Retinal pigment epithelial cell (primary cell): ENCODE measurements at regions not wholly inside any gene's neighbourhood (a gene's known extent, or its start where the extent isn't known, plus 50 kb on each side); places are given as distances from the start of the nearest gene placed in this dataset.

Experiments
- DNase-seq: peaks from one replicate; pipeline ENCODE4 v3.0.0-alpha.2; 2010; ENCODE audit warnings: low read depth
- H3K4me3 ChIP-seq: 2 replicates; pipeline ENCODE4 v1.5.1; 2011; ENCODE audit warnings: mild to moderate bottlenecking, low read length, control low read depth, moderate library complexity
- CTCF ChIP-seq: conservative IDR thresholded peaks from 2 replicates; pipeline ENCODE4 v1.5.1; 2011; ENCODE audit warnings: low read depth, low read length, control low read depth, inconsistent platforms

GRCh38 chr2:156112323-156112722, 220.2 kb downstream of the NR4A2 start:
- DNase-seq, result no peak
- H3K4me3 ChIP-seq, result no peak overlapping the region
- no peak for TF ChIP-seq CTCF

GRCh38 chr2:156110890-156111289, 221.6 kb downstream of the NR4A2 start:
- TF ChIP-seq CTCF, result peak; percentile 23
- DNase-seq, result no peak
- no peak overlapping the region for H3K4me3 ChIP-seq

GRCh38 chr2:156099382-156099781, 233.1 kb downstream of the NR4A2 start:
- DNase-seq, result no peak
- no peak for TF ChIP-seq CTCF
- no peak overlapping the region for H3K4me3 ChIP-seq

GRCh38 chr2:156098506-156098905, 234.0 kb downstream of the NR4A2 start:
- H3K4me3 ChIP-seq, result no peak overlapping the region
- no peak for DNase-seq
- no peak for TF ChIP-seq CTCF

- DNase-seq, result no peak
- H3K4me3 ChIP-seq, result no peak overlapping the region
- no peak for TF ChIP-seq CTCF
Observed at GRCh38 chr2:156088587-156088986, 243.9 kb downstream of the NR4A2 start.

- no peak overlapping the region for H3K4me3 ChIP-seq
- TF ChIP-seq CTCF, result no peak
- peak; percentile 30 for DNase-seq
Observed at GRCh38 chr2:156087875-156088274, 244.6 kb downstream of the NR4A2 start.

GRCh38 chr2:156083763-156084493, 248.6 kb downstream of the NR4A2 start:
- TF ChIP-seq CTCF, result no peak
- DNase-seq, result peak; percentile 26

More at GRCh38 chr2:156083763-156084493, 248.6 kb downstream of the NR4A2 start:
- H3K4me3 ChIP-seq, result no peak overlapping the region
